Spleen (tissue), 11 donors: ENCODE measurements at regions not wholly inside any gene's neighbourhood (a gene's known extent, or its start where the extent isn't known, plus 50 kb on each side); places are given as distances from the start of the nearest gene placed in this dataset.
A peak's percentile ranks its signal among the peaks of the same experiment; 100 is the strongest.

ENCODE experiments used
- DNase-seq: peaks from one replicate; pipeline ENCODE4 v3.0.0-alpha.2; 2020
- H3K27ac ChIP-seq, 8 donors: fragments of 200-600 bp; sonication (generic) in 7 of 8; 1 replicate in 4 of 8; 2 replicates in 4 of 8; pipeline versions ENCODE4 v1.5.0 to v1.8.0; 2016 to 2021; ENCODE audit warnings: inconsistent platforms in 4 of 8, mild to moderate bottlenecking in 4 of 8, moderate library complexity in 1 of 8
- H3K27me3 ChIP-seq, 7 donors: fragments of 200-600 bp; sonication (generic) in 6 of 7; replicated peaks in 1 of 7; 1 replicate in 4 of 7; 2 replicates in 3 of 7; pipeline versions ENCODE4 v1.5.0 to v1.8.0; 2016 to 2021; ENCODE audit warnings: inconsistent platforms in 3 of 7, mild to moderate bottlenecking in 1 of 7
- H3K36me3 ChIP-seq, 6 donors: fragments of 200-600 bp; sonication (generic) in 5 of 6; 1 replicate in 4 of 6; 2 replicates in 2 of 6; pipeline versions ENCODE4 v1.5.0 to v1.8.0; 2016 to 2021; ENCODE audit warnings: inconsistent platforms in 2 of 6
- H3K4me1 ChIP-seq, 6 donors: fragments of 200-600 bp; sonication (generic) in 5 of 6; 1 replicate in 3 of 6; 2 replicates in 3 of 6; pipeline versions ENCODE4 v1.5.0 to v1.8.0; 2016 to 2021; ENCODE audit warnings: inconsistent platforms in 3 of 6
- H3K4me3 ChIP-seq, 8 donors: fragments of 200-600 bp; sonication (generic) in 7 of 8; 1 replicate in 4 of 8; 2 replicates in 4 of 8; pipeline versions ENCODE4 v1.5.0 to v1.8.0; 2016 to 2021; ENCODE audit warnings: inconsistent platforms in 4 of 8, mild to moderate bottlenecking in 4 of 8, moderate library complexity in 2 of 8
- H3K9me3 ChIP-seq, 8 donors: fragments of 200-600 bp; sonication (generic) in 7 of 8; 1 replicate in 4 of 8; 2 replicates in 4 of 8; pipeline versions ENCODE4 v1.5.0 to v1.8.0; 2016 to 2021; ENCODE audit warnings: inconsistent platforms in 4 of 8
- CTCF ChIP-seq, 11 experiments: fragments of 200-600 bp in 7 of 11; fragments of 450-650 bp in 4 of 11; sonication (generic) in 4 of 11; IDR thresholded peaks in 8 of 11; conservative IDR thresholded peaks in 3 of 11; 1 replicate in 7 of 11; 2 replicates in 4 of 11; pipeline versions ENCODE4 v1.4.0 to v1.8.0; 2016 to 2021; ENCODE audit warnings: antibody characterized with exemption in 11 of 11, inconsistent platforms in 4 of 11, mild to moderate bottlenecking in 1 of 11
- POLR2A ChIP-seq, 3 donors: fragments of 450-650 bp; IDR thresholded peaks; one replicate each; pipeline ENCODE4 v1.5.1; 2017; ENCODE audit warnings: antibody characterized with exemption in 3 of 3, mild to moderate bottlenecking in 1 of 3
- POLR2AphosphoS5 ChIP-seq, 3 donors: sonication (generic); formaldehyde crosslinking; IDR thresholded peaks; one replicate each; pipeline ENCODE4 v1.5.1; 2017; ENCODE audit warnings: antibody characterized with exemption in 3 of 3
- WGBS, 5 donors: extraction: QIAGEN DNeasy Blood & Tissue Kit in 3 of 5; methylation state at CpG; one replicate each; pipeline versions ENCODE4 v1.1.5 to v1.1.7; 2013 to 2018; 5-methylcytosine and 5-hydroxymethylcytosine counted together
- intact Hi-C: fragments of 100-400 bp; cut with DNase I; formaldehyde crosslinking; loops from one replicate; pipeline ENCODE4 v1.15.0; 2023; ENCODE audit warnings: low total_unique reads
- donor health status: healthy with polysubstance abuse.
- donor health status: DM: no; HTN: no; CAD: no; lungs with moderate emphysema.
- donor health status: DM: no; HTN: no; CAD: no.
- donor health status: Bipolar disorder and iron deficiency.
- donor health status: healthy.
- donor health status: DM: no; HTN: no; CAD: no.
- donor health status: DM: yes; HTN: yes; CAD: no.

GRCh38 chr5:18378066-18378465, 743.8 kb downstream of the TAF11L14 start:
- TF ChIP-seq POLR2AphosphoS5 (IDR thresholded peaks at IDR 0.05) = no peak
- no peak for TF ChIP-seq POLR2A (IDR thresholded peaks at IDR 0.05)
- TF ChIP-seq CTCF (IDR thresholded peaks at IDR 0.05 in 8 of 11, conservative IDR thresholded peaks at IDR 0.05 in 3 of 11) = no peak
- no peaks in the 10 kb centered on the region for H3K9me3 ChIP-seq
- H3K4me3 ChIP-seq = no peak overlapping the region
- H3K27ac ChIP-seq = no peak overlapping the region
- DNase-seq = no peak
- intact Hi-C loops = no loop called here
- no peaks in the 10 kb centered on the region for H3K27me3 ChIP-seq
- no peaks in the 10 kb centered on the region for H3K36me3 ChIP-seq
- 76 to 89% (median 86%) methylated on average over 2 of the region's 2 CpGs for whole genome bisulfite sequencing, 5 donors
- no peaks in the 10 kb centered on the region for H3K4me1 ChIP-seq

- DNase-seq = no peak
- no peaks in the 10 kb centered on the region for H3K36me3 ChIP-seq
- H3K4me3 ChIP-seq = no peak overlapping the region
- no peaks in the 10 kb centered on the region for H3K9me3 ChIP-seq
- 0 to 90% (median 40%) methylated on average over 1 of the region's 1 CpG for WGBS, 5 donors
- intact Hi-C loops = no loop called here
- H3K27ac ChIP-seq = no peak overlapping the region
- H3K27me3 ChIP-seq = no peaks in the 10 kb centered on the region
- no peak for TF ChIP-seq CTCF (IDR thresholded peaks at IDR 0.05 in 8 of 11, conservative IDR thresholded peaks at IDR 0.05 in 3 of 11)
- no peak for TF ChIP-seq POLR2A (IDR thresholded peaks at IDR 0.05)
- TF ChIP-seq POLR2AphosphoS5 (IDR thresholded peaks at IDR 0.05) = no peak
- no peaks in the 10 kb centered on the region for H3K4me1 ChIP-seq
These were observed 744.9 kb downstream of the TAF11L14 start for GRCh38 chr5:18379189-18379588.

- Histone ChIP-seq H3K27me3 (no peaks in the 10 kb centered on the region), H3K4me1 (no peaks in the 10 kb centered on the region), H3K27ac (no peak overlapping the region), H3K4me3 (no peak overlapping the region), H3K36me3 (no peaks in the 10 kb centered on the region), H3K9me3 (no peaks in the 10 kb centered on the region)
- intact Hi-C loops = no loop called here
- TF ChIP-seq POLR2A (IDR thresholded peaks at IDR 0.05) (no peak), CTCF (IDR thresholded peaks at IDR 0.05 in 8 of 11, conservative IDR thresholded peaks at IDR 0.05 in 3 of 11) (no peak), POLR2AphosphoS5 (IDR thresholded peaks at IDR 0.05) (no peak)
- WGBS, 5 donors = 62 to 76% (median 73%) methylated on average over 2 of the region's 2 CpGs
- no peak for DNase-seq
These were observed 746.6 kb downstream of the TAF11L14 start for GRCh38 chr5:18380729-18381362.

GRCh38 chr5:18393565-18394442, 759.5 kb downstream of the TAF11L14 start:
- Histone ChIP-seq H3K9me3 (no peaks in the 10 kb centered on the region), H3K27me3 (peaks cover 0 to 6% (median 0%) of the 10 kb centered on the region in 7 donors), H3K4me1 (no peaks in the 10 kb centered on the region), H3K27ac (no peak overlapping the region), H3K4me3 (no peak overlapping the region), H3K36me3 (no peaks in the 10 kb centered on the region)
- TF ChIP-seq POLR2AphosphoS5 (IDR thresholded peaks at IDR 0.05) = no peak
- TF ChIP-seq CTCF (IDR thresholded peaks at IDR 0.05 in 8 of 11, conservative IDR thresholded peaks at IDR 0.05 in 3 of 11) = peak in 10 of 11 experiments; percentile 12 to 75 (median 64)
- intact Hi-C loops = no loop called here
- peak; percentile 76 for DNase-seq
- 45 to 59% (median 54%) methylated on average over 15 to 17 of the region's 17 CpGs for WGBS, 5 donors
